ENCODE measurements at regions not wholly inside any gene's neighbourhood (a gene's known extent, or its start where the extent isn't known, plus 50 kb on each side); places are given as distances from the start of the nearest gene placed in this dataset.

DNA sequence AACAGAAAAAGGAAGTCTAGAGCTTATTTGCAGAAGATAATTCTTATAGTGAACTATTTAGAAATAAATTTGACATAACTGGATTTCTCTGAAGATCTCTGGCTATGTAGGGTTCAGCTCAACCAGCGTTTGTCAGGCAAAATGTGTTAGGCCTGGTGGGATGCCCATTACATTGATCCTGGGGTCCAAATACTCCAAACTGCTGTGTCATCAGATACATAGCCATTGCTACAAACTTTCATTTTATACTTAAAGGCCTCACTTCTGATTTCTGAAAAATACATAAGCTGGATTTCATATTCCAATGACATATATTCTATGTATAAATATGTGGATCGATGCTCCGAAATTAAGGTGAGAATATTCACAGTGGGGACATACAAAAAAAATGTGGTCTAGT lies 1958.9 kb upstream of the TENM3 start:
- TF ChIP-seq CTCF (conservative IDR thresholded peaks at IDR 0.05) = no peak
- TF ChIP-seq ZFX (IDR thresholded peaks at IDR 0.05) = no peak
- no peak overlapping the region for H3K27ac ChIP-seq

DNA sequence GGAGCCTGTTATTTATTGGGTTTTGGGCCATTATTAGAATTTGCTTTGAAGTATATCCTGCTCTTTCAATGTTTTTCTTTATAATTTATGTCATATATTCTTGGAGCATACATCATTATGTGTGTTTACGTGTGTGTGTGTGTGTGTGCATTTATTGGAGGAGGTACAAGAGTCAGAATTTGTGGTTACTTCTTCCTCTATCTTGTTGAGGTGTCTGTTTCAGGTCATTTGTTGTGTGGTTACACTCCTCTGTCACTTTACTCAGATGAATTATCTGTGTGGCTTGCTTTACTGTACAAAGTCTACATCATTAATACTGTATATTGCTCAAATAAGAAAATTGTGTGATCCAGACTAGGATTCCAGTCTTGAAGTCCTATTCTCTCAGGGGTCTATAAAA lies 1957.4 kb upstream of the TENM3 start:
- TF ChIP-seq ZFX (IDR thresholded peaks at IDR 0.05) = no peak
- no peak for TF ChIP-seq CTCF (conservative IDR thresholded peaks at IDR 0.05)
- no peak overlapping the region for H3K27ac ChIP-seq

- TF ChIP-seq CTCF (conservative IDR thresholded peaks at IDR 0.05) (no peak), ZFX (IDR thresholded peaks at IDR 0.05) (no peak)
- no peak overlapping the region for H3K27ac ChIP-seq
Measured at GRCh38 chr4:180292339-180292738, 1950.9 kb upstream of the TENM3 start.

DNA sequence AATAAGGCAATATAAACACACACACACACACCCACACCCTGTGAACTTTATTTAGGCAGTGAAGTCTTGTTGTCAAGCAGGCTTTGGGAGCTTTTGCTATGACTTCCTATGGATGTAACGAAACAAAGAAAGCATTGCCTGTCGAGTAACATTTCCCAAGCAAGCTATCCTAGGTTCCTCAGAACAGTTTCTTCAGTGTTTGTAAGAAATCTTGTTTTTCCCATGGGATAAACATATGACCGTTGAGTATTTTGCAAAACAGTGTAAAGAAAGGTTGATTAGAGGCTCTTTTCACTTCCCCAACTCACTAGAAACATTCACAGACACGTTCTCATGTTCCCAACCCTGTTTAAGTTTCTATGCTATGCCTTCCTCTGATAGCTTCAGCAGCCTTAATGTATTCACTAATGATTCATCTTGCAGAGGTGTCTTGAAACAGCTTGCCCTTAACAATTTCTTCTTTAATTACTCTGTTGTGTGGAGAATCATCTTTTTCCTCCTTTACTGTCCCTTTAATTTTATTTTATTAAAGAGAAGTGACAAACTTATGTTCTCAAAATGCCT lies 1947.1 kb upstream of the TENM3 start:
- no peak overlapping the region for H3K27ac ChIP-seq
- TF ChIP-seq ZFX (IDR thresholded peaks at IDR 0.05) = no peak
- TF ChIP-seq CTCF (conservative IDR thresholded peaks at IDR 0.05) = no peak

DNA sequence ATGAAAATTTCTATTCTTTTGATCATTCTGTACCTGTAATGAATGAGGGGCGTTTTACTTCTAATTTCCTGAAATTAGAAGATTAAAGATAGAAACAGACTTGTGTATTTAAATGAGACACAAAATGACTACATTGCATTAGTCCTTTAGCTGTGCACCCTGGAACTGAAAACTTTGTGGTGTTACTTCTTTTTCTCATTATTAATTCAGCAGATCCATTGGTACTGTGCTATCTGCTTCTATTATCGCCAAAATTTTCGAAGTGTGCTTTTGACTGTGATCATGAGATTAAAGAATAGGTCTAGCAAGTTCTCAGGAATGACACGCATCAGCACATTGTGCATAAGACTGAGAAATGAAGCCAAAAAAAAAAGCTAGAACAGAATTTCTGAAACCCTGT lies 1938.9 kb upstream of the TENM3 start:
- H3K27ac ChIP-seq = no peak overlapping the region
- TF ChIP-seq CTCF (conservative IDR thresholded peaks at IDR 0.05) (no peak), ZFX (IDR thresholded peaks at IDR 0.05) (no peak)

- TF ChIP-seq ZFX (IDR thresholded peaks at IDR 0.05) (no peak), CTCF (conservative IDR thresholded peaks at IDR 0.05) (no peak)
Measured at GRCh38 chr4:180310616-180311015, 1932.6 kb upstream of the TENM3 start.

GRCh38 chr4:180314972-180315371 lies 1928.2 kb upstream of the TENM3 start:
- no peak overlapping the region for H3K27ac ChIP-seq
- TF ChIP-seq CTCF (conservative IDR thresholded peaks at IDR 0.05) (no peak), ZFX (IDR thresholded peaks at IDR 0.05) (no peak)

More at GRCh38 chr4:180310616-180311015, 1932.6 kb upstream of the TENM3 start:
- no peak overlapping the region for H3K27ac ChIP-seq

All from C4-2B (cell line).